Activated effector memory CD4-positive, alpha-beta T cell treated with anti-CD3 and anti-CD28 coated beads, Interleukin-2, amount 50 U/mL, for 16 hours (primary cell): ENCODE measurements at regions not wholly inside any gene's neighbourhood (a gene's known extent, or its start where the extent isn't known, plus 50 kb on each side); places are given as distances from the start of the nearest gene placed in this dataset.

Experiments used
- DNase-seq: peaks from one replicate; pipeline ENCODE4 v3.0.0-alpha.2; 2020

GRCh38 chr2:129061069-129061768 is 742.6 kb upstream of the HS6ST1 start:
- DNase-seq, result no peak

GRCh38 chr2:129061769-129062121 is 743.1 kb upstream of the HS6ST1 start:
- DNase-seq, result no peak

- no peak for DNase-seq
Measured at GRCh38 chr2:129062146-129062912, 743.7 kb upstream of the HS6ST1 start.

GRCh38 chr2:129067070-129067469 is 748.4 kb upstream of the HS6ST1 start:
- no peak for DNase-seq

GRCh38 chr2:129067953-129068352 is 749.3 kb upstream of the HS6ST1 start:
- DNase-seq, result no peak

- DNase-seq, result no peak
Measured at GRCh38 chr2:129068543-129068942, 749.9 kb upstream of the HS6ST1 start.

- DNase-seq, result no peak
Measured at GRCh38 chr2:129069875-129070594, 751.4 kb upstream of the HS6ST1 start.

GRCh38 chr2:129070663-129071062 is 752.0 kb upstream of the HS6ST1 start:
- no peak for DNase-seq

GRCh38 chr2:129071531-129071930 is 752.9 kb upstream of the HS6ST1 start:
- DNase-seq, result no peak

- DNase-seq, result no peak
Measured at GRCh38 chr2:129074298-129074920, 755.7 kb upstream of the HS6ST1 start.

- no peak for DNase-seq
Measured at GRCh38 chr2:129078548-129078947, 759.9 kb upstream of the HS6ST1 start.

- no peak for DNase-seq
Measured at GRCh38 chr2:129080715-129081476, 762.2 kb upstream of the HS6ST1 start.

- DNase-seq, result no peak
Measured at GRCh38 chr2:129085386-129085785, 766.7 kb upstream of the HS6ST1 start.

GRCh38 chr2:129087133-129087813 is 768.6 kb upstream of the HS6ST1 start:
- no peak for DNase-seq

GRCh38 chr2:129091620-129092019 is 773.0 kb upstream of the HS6ST1 start:
- no peak for DNase-seq

- no peak for DNase-seq
Measured at GRCh38 chr2:129092956-129093355, 774.3 kb upstream of the HS6ST1 start.

GRCh38 chr2:129101186-129101585 is 782.5 kb upstream of the HS6ST1 start:
- DNase-seq, result no peak

- DNase-seq, result no peak
Measured at GRCh38 chr2:129103936-129104878, 785.5 kb upstream of the HS6ST1 start.

- no peak for DNase-seq
Measured at GRCh38 chr2:129112181-129112580, 793.5 kb upstream of the HS6ST1 start.

- DNase-seq, result no peak
Measured at GRCh38 chr2:129113776-129114175, 795.1 kb upstream of the HS6ST1 start.

- no peak for DNase-seq
Measured at GRCh38 chr2:129117434-129117833, 798.8 kb upstream of the HS6ST1 start.
